Right lobe of liver (tissue), 4 donors: ENCODE measurements at regions not wholly inside any gene's neighbourhood (a gene's known extent, or its start where the extent isn't known, plus 50 kb on each side); places are given as distances from the start of the nearest gene placed in this dataset.

ENCODE experiments used
- POLR2A ChIP-seq: fragments of 450-650 bp; IDR thresholded peaks from one replicate; pipeline ENCODE4 v1.6.1; 2017; ENCODE audit warnings: antibody characterized with exemption, mild to moderate bottlenecking
- TF ChIP-seq, protein P1 (sequence below), 4 donors: fragments of 200-600 bp in 3 of 4; fragments of 450-650 bp in 1 of 4; IDR thresholded peaks; one replicate each; pipeline versions ENCODE4 v1.5.1 to v1.8.0; 2016 to 2022; ENCODE audit warnings: antibody characterized with exemption in 4 of 4, mild to moderate bottlenecking in 2 of 4
- donor health status: DM: no; HTN: no; CAD: no.
- donor health status: DM: no; HTN: no; CAD: no.
- donor health status: DM: no; HTN: yes; CAD: no.

GRCh38 chr12:58272461-58272860 is 331.1 kb downstream of the ATP23 start:
- TF ChIP-seq, protein P1, sequence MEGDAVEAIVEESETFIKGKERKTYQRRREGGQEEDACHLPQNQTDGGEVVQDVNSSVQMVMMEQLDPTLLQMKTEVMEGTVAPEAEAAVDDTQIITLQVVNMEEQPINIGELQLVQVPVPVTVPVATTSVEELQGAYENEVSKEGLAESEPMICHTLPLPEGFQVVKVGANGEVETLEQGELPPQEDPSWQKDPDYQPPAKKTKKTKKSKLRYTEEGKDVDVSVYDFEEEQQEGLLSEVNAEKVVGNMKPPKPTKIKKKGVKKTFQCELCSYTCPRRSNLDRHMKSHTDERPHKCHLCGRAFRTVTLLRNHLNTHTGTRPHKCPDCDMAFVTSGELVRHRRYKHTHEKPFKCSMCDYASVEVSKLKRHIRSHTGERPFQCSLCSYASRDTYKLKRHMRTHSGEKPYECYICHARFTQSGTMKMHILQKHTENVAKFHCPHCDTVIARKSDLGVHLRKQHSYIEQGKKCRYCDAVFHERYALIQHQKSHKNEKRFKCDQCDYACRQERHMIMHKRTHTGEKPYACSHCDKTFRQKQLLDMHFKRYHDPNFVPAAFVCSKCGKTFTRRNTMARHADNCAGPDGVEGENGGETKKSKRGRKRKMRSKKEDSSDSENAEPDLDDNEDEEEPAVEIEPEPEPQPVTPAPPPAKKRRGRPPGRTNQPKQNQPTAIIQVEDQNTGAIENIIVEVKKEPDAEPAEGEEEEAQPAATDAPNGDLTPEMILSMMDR (IDR thresholded peaks at IDR 0.05): no peak
- TF ChIP-seq POLR2A: no peak
